ENCODE measurements at regions not wholly inside any gene's neighbourhood (a gene's known extent, or its start where the extent isn't known, plus 50 kb on each side); places are given as distances from the start of the nearest gene placed in this dataset.
"Not testable (repeated sequence)": the region's sequence is repeated elsewhere in the genome, so short reads cannot be mapped to it uniquely, and the experiment has no call there.

- DNase-seq = not testable (repeated sequence)
These were observed 64.5 kb upstream of the HTR1E start for GRCh38 chr6:86872810-86873209.

- no peak for DNase-seq
These were observed 65.6 kb upstream of the HTR1E start for GRCh38 chr6:86871681-86872080.

GRCh38 chr6:86869500-86869899, 67.8 kb upstream of the HTR1E start:
- no peak for DNase-seq

- DNase-seq = no peak
These were observed 77.8 kb upstream of the HTR1E start for GRCh38 chr6:86859513-86859912.

- DNase-seq = no peak
These were observed 78.4 kb upstream of the HTR1E start for GRCh38 chr6:86858970-86859369.

- no peak for DNase-seq
These were observed 79.5 kb upstream of the HTR1E start for GRCh38 chr6:86857783-86858182.

- DNase-seq = peak; percentile 6
These were observed 80.3 kb upstream of the HTR1E start for GRCh38 chr6:86856937-86857563.

GRCh38 chr6:86856379-86856778, 80.9 kb upstream of the HTR1E start:
- DNase-seq = no peak

- no peak for DNase-seq
These were observed 88.3 kb upstream of the HTR1E start for GRCh38 chr6:86848986-86849385.

GRCh38 chr6:86832686-86833085, 104.6 kb upstream of the HTR1E start:
- no peak for DNase-seq

- DNase-seq = no peak
These were observed 111.9 kb upstream of the HTR1E start for GRCh38 chr6:86825436-86825835.

GRCh38 chr6:86822747-86823146, 114.6 kb upstream of the HTR1E start:
- no peak for DNase-seq

- no peak for DNase-seq
These were observed 116.6 kb upstream of the HTR1E start for GRCh38 chr6:86820750-86821149.

GRCh38 chr6:86793649-86794048, 143.7 kb upstream of the HTR1E start:
- DNase-seq = no peak

- DNase-seq = no peak
These were observed 145.9 kb upstream of the HTR1E start for GRCh38 chr6:86791476-86791875.

GRCh38 chr6:86789779-86790411, 147.4 kb upstream of the HTR1E start:
- no peak for DNase-seq

- no peak for DNase-seq
These were observed 155.0 kb upstream of the HTR1E start for GRCh38 chr6:86782328-86782727.

- no peak for DNase-seq
These were observed 156.4 kb upstream of the HTR1E start for GRCh38 chr6:86780923-86781322.

- no peak for DNase-seq
These were observed 161.4 kb upstream of the HTR1E start for GRCh38 chr6:86775893-86776292.

- DNase-seq = no peak
These were observed 172.1 kb upstream of the HTR1E start for GRCh38 chr6:86765211-86765610.

- DNase-seq = not testable (repeated sequence)
These were observed 177.4 kb upstream of the HTR1E start for GRCh38 chr6:86759953-86760352.

GRCh38 chr6:86756640-86757229, 180.6 kb upstream of the HTR1E start:
- DNase-seq = no peak

GRCh38 chr6:86744048-86744447, 193.3 kb upstream of the HTR1E start:
- DNase-seq = no peak

- DNase-seq = no peak
These were observed 199.2 kb upstream of the HTR1E start for GRCh38 chr6:86738078-86738477.

- not testable (repeated sequence) for DNase-seq
These were observed 205.7 kb upstream of the HTR1E start for GRCh38 chr6:86731631-86732030.
